HG02938 (cell line): ENCODE measurements at regions not wholly inside any gene's neighbourhood (a gene's known extent, or its start where the extent isn't known, plus 50 kb on each side); places are given as distances from the start of the nearest gene placed in this dataset.

Experiments used
- ATAC-seq: cut with Tn5 transposase; IDR thresholded peaks from one replicate; pipeline ENCODE4 v1.9.1; 2021; ENCODE audit warnings: mild to moderate bottlenecking, moderate library complexity; ENCODE audit not compliant: unreplicated experiment

GRCh38 chr1:232386721-232387510 lies 243.0 kb downstream of the SIPA1L2 start:
- no peak for ATAC-seq

DNA sequence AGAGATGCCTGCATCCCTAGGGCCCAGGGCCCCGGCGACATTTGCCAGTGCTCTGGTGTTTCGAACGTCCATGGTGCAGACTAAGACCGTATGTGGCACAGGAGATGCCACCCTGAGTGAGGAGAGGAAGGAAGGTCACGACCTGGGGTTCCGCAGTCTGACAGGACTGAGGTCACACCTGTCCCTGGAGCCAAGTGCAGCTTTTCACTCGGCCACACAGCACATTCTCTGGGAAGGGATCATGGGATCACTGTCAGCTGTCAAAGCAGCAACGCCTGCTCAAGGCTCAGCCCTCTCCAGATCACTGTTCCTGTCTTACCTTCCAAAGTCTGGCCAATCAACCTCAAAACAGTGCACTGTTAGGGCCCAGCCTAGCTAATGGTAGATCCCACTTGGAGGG lies 243.6 kb downstream of the SIPA1L2 start:
- no peak for ATAC-seq

- no peak for ATAC-seq
These were observed 244.7 kb downstream of the SIPA1L2 start for GRCh38 chr1:232385221-232385620.

GRCh38 chr1:232384171-232384883 lies 245.6 kb downstream of the SIPA1L2 start:
- ATAC-seq, result no peak

DNA sequence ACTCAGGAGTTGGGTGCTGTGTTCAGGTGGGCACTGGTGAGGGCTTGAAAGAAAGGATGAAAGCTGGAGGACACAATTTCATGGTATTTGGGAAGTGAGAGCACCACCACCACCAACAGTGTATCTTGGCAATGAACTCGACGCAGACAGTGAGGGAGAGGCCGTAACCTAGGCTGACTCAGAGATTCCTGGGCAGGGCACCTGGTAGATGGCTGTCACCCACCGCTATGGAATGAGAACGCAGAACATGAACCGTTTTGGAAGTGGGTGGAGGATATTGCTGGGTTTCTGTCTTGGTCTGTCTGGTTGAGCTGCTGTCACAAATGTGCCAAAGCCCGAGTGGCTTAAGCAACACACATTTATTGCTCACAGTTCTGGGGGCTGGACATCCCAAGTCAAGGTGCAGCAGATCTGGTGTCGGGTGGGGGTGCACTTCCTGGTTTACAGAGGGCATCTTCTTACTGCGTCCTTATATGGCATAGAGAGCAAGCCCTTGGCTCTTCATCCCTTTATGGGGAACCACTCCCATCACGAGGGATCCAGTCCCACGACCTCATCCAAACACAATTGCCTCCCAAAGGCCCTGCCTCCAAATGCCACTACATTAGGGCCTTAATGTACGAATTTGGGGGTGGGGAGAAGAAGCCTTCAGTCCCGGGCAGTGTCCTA lies 246.3 kb downstream of the SIPA1L2 start:
- no peak for ATAC-seq

DNA sequence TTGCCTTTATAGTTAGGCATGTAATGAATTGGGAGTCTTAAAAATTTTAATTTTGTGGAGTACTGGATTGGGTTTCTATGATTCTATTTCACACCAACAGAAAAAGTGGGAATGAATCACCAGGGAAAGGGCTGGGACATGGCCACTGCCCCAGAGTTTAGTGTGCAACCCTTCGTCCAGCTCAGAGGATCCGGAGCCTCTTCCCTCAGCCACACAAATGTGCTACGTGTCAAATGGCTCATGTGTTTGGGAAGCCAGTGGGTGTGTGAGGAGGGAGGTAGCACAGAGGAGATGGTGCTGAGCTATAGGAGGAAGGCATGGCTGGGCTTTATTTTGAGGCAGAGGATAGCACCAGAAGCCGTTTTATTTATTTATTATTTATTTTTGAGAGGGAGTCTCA lies 247.3 kb downstream of the SIPA1L2 start:
- ATAC-seq, result no peak

- no peak for ATAC-seq
These were observed 248.4 kb downstream of the SIPA1L2 start for GRCh38 chr1:232381394-232382100.

DNA sequence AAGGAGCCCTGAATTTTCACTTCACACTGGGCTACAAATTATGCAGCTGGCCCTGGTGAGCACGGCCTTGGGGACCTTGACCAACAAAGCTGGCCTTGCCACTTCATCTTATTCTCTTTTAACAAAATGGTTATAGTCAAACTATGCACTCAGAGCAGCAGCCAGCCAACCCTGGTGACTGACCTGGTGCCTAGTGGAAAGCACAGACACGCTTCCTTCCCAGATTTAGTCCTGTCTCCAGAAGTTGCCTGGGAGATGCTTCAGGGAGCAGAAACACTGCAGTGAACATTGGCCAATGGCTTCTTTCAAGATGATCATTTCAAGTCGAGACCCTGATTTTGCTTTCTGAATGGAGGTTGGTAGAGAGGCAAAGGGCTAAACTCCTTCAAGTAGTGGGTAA lies 249.3 kb downstream of the SIPA1L2 start:
- ATAC-seq, result no peak

DNA sequence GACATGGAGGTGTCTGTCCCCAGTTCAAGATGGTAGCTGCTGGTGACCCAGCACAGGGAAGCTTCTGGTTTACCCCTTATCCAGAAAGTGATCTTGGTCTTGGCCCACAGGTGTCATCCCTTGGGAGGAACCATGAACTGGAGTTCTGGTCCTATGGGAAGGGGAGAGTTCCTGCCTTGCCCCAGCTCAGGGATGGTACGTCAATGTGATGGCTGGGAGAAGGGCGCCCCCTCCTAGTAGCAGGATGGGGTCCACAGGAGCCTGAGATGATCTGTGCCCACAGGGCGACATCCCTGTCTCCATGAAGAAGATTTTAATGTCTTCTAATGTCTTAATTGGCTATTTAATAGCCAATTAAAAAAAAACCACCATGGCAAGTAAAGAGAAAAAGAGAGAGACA lies 249.8 kb downstream of the SIPA1L2 start:
- no peak for ATAC-seq

DNA sequence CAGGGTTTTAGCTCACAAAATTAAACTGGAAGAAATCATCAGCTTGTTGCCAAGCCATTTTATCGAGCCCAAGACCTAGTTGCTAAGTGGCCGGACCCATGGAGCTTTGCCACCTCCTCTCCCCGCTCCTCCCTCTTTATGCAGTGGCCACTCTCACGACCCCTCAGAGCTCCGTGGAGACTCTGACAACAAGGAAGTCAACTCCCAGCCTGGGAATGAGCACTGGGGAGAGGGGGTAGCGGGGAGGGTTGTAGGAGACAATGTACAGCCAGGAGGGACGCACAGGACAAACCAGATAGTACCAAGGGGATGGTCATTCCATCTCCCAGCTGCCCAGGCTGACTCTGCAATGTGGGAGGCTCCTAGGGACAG lies 250.9 kb downstream of the SIPA1L2 start:
- ATAC-seq, result no peak

DNA sequence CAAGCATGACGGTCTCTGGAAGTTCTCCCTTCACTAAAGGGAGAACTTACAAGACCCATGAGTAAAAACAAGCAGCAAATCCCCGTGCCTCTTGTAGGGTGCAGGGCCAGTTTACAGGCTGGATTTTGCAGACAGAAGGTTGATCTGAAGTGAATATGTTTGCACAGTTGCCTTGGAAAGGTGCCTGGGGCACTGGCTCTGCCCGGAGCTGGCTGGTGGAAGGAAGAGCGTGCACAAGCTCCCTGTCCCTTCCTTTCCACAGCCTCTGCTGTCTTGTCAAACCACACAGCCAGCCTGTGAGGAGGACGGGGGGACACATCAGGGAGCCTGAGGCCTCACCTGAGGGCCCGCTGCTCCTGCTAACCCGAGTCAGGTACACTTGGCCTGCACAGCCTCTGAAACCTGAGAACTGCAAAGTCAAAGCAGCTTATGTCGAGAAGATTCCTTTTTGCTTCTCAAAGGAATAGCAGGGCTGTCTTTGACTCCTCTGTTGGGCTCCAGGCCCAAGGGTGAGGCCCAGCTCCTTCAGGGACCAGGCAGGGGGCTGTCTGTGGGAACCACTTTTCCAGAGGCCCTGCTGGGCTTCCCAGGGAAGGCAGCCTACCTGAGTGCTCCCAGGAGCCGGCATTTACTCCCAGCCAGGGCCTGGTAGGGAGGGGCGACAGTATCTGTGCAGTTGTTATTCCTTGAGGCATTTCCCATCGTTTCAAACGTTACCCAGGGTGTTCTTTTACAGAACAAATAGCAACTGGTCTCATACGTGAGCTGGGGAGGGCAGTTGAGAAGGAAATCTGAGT lies 251.5 kb downstream of the SIPA1L2 start:
- ATAC-seq, result no peak

DNA sequence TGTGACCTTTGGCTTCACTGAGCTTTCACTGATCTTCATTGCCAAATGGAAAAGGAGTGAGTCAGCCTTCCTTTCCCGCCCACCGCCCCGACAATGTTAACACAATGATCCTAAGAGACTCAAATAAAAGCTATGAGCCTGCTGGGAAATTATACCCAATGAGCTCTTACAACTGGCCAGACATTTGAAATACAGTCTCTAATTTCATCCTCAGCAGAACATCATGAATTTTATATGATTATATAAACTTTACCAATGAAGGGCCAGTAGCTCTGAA lies 252.5 kb downstream of the SIPA1L2 start:
- ATAC-seq, result no peak

DNA sequence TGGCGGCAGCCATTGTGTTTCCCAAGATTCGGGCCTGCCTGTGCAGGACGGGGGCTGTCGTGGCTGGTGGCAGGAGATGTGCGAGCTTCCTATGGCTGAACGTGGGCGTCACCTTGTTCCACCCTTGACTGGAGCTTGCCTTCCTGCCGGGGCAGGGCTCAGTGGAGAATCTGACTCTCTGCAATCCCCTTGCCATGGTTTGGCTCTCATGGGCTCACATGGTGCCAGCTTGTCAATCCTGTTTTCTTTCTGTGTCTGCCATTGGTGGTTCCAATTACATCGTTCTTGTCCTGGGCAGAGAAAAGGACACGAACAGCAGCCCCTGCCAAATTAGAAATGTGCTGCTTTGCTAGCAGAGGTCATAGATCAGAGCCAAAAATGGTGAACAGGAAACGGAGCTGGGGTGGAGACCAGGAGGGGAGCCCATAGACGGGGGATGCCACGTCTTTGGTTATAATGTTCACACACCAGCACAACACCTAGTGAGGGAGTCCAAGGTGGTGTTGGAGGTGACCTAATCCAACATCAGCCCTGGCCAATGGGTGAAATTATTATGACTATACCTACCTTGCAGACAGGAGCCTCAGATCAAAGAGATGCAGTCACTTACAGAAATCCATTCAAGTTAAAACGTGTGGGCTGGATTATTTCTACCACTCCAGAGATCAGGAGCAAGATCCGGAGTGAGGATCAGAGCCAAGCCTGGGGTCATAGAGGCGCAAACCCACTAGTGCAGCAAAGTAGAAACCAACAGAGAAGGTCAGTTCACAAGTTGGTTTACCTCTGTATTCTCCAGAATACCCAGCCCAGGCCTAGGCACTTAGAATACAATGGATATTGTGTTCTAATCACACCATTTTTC lies 253.1 kb downstream of the SIPA1L2 start:
- no peak for ATAC-seq

- ATAC-seq, result no peak
These were observed 257.0 kb downstream of the SIPA1L2 start for GRCh38 chr1:232372841-232373440.

DNA sequence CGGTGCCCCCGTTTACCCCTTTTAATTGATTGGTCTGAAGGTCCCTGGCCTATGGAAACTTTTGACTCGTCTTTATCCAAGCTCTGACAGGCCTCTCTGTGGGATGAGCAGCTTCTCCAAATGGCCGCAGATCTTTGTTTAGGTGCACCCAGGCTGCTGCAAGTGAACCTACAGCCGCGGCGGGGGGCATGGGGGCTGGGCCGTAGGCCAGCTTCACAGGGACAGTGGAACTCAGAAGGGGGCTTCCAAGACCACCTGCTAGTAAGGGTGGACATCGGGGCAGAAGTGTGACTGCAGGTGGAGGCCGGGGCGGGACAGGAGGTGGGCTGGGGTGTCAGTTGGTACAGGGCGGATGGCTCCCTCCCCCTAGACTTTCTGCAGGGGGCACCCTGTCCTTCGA lies 257.5 kb downstream of the SIPA1L2 start:
- no peak for ATAC-seq

DNA sequence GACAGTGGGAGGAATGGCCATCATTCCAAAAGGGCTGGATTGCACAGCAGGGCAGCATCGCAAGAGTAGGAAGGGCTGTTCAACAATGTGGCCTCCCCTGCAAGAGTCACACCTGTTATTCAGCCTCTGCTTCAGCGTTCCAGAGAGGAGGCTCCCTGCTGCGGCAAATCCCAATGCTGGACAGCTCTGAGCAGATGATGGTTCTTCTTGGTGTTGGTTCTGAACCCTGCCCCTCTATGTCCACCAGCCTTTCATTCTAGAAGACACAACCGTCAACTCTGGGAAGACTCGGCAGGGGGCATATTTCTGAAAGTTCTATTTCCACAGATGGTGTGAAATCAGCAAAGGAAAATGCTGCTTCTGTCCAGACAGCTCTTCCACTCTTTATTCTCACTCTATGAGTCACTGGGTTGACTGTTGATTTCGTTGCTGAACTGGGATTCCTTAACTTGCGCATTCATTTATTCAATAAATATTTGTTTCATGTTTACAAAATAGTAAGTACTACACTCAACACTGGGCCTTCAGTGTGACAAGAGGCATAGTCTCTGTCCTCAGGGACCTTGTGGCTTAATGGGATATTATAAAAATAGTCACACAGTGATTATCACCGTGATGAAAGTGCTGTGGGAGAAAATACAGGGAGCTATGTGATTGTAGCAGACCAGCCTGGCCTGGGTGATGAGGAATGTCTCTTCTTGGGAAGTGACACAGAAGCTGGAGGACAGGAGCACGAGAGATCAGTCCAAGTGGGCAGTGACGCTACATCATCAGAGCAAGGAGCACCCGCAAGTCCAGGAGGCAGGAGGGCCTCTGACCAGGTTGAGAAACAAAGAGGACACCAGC lies 260.3 kb downstream of the SIPA1L2 start:
- ATAC-seq, result no peak

DNA sequence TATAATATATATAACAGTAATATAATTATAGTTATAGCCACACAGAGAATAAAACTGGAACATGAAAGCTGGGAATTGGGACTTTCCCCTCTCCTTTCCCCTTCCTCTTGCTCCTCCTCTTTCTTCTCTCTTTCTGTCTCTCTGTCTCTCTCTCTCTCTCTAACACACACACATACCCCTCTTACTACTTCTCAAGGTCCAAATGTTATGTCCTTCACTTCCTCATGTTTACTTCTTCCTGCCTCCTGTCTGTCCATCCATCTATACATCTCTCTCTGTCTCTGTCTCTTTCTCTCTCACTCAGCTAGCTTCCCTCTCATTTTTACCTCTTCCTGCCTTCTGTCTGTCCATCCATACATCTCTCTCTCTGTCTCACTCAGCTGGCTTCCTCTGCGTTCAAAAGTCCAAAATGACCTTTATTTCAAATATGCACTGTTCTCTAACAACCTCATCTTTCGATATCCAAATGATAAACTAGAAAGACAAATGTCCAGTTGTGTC lies 261.1 kb downstream of the SIPA1L2 start:
- no peak for ATAC-seq

DNA sequence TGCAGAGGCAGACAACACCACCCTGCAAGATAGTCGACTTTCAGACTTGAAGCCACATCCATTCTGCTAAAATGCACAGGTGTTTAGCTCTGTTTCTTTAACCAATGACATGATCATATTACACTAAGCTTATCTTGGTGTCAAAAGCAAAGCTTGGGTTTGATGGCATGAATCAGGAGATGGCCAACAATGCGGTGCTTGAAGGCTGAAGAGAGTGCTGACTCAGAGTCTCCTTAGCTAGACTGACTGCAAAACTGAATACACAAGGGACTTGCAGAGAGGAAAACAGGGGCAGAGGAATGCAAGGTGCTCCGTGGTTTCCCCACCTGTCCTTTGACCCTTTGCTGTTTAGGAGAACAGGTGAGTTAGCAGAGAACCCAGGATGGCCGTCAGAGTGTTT lies 262.6 kb downstream of the SIPA1L2 start:
- no peak for ATAC-seq
